NT2/D1 (cell line): ENCODE measurements at regions not wholly inside any gene's neighbourhood (a gene's known extent, or its start where the extent isn't known, plus 50 kb on each side); places are given as distances from the start of the nearest gene placed in this dataset.

Experiments used
- DNase-seq: peaks from one replicate; pipeline ENCODE4 v3.0.0-alpha.2; 2011; ENCODE audit warnings: low read depth, low spot score
- H3K27me3 ChIP-seq: 2 replicates; pipeline ENCODE4 v1.6.0; 2011; ENCODE audit warnings: mild to moderate bottlenecking; ENCODE audit not compliant: insufficient read length, insufficient read depth
- H3K36me3 ChIP-seq: 2 replicates; pipeline ENCODE4 v1.6.1; 2011; ENCODE audit warnings: mild to moderate bottlenecking, low read length, mixed read lengths; ENCODE audit not compliant: insufficient read depth, insufficient read length
- H3K4me1 ChIP-seq: 2 replicates; pipeline ENCODE4 v1.5.1; 2011; ENCODE audit not compliant: insufficient read depth, insufficient read length
- H3K4me3 ChIP-seq: 2 replicates; pipeline ENCODE4 v1.5.1; 2011; ENCODE audit warnings: low read depth; ENCODE audit not compliant: insufficient read length
- H3K9ac ChIP-seq: 2 replicates; pipeline ENCODE4 v1.6.0; 2011; ENCODE audit warnings: low read depth; ENCODE audit not compliant: insufficient read length
- H3K9me3 ChIP-seq: 2 replicates; pipeline ENCODE4 v1.5.1; 2011; ENCODE audit warnings: mild to moderate bottlenecking, low read length; ENCODE audit not compliant: insufficient read depth
- SUZ12 ChIP-seq: IDR thresholded peaks from 2 replicates; pipeline ENCODE4 v1.6.1; 2011; ENCODE audit not compliant: insufficient read length, insufficient read depth; ENCODE audit errors: extremely low read depth
- YY1 ChIP-seq: IDR thresholded peaks from 2 replicates; pipeline ENCODE4 v1.6.1; 2011; ENCODE audit not compliant: insufficient read length, insufficient read depth
- ZNF274 ChIP-seq: IDR thresholded peaks from 2 replicates; pipeline ENCODE4 v1.6.1; 2011; ENCODE audit warnings: mild to moderate bottlenecking, low read depth, low read length

DNA sequence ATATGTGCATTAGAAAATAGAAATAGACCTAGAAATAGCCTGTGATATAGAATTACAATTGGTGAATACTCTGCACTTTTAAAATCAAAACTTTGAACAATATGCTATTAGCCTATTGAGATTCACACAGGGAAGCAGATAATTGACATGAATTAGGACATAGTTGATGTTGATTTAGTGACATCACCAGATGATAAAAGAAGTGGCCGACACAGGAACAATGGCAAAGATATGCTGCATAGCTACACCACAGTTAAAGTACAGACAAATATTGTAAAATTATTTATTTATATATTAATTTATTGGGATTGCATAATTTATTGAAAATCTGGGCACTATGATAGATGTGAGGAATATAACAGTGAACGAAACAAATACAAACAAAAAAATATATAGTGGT, 261.5 kb upstream of the CCNH start:
- no peak overlapping the region for H3K4me3 ChIP-seq
- H3K27me3 ChIP-seq, result no peaks in the 10 kb centered on the region
- H3K9me3 ChIP-seq, result no peaks in the 10 kb centered on the region
- no peak for DNase-seq
- H3K9ac ChIP-seq, result no peak overlapping the region
- no peaks in the 10 kb centered on the region for H3K4me1 ChIP-seq
- TF ChIP-seq ZNF274, result no peak
- no peak for TF ChIP-seq SUZ12
- no peak for TF ChIP-seq YY1
- H3K36me3 ChIP-seq, result no peaks in the 10 kb centered on the region

DNA sequence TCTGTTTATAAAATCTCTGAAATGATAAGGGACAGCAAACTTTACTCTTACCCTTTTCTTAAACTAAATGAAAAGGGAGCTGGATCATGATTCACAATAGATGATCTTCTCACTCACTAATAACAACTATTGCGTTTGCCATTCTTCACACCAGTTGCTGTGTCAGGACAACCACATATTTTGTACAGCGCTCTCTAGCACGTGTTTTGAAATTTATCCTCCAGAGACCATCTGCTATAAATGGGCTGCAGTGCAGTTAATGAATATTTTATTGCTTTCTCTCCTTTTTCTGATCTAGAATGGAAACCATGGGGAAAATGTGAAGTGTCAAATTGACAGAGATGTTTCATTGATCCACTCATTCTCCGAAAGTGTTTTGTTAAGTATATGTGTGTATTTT, 258.4 kb upstream of the CCNH start:
- Histone ChIP-seq H3K36me3 (no peaks in the 10 kb centered on the region), H3K9me3 (no peaks in the 10 kb centered on the region), H3K4me1 (no peaks in the 10 kb centered on the region), H3K4me3 (no peak overlapping the region), H3K9ac (no peak overlapping the region), H3K27me3 (no peaks in the 10 kb centered on the region)
- DNase-seq, result no peak
- TF ChIP-seq SUZ12, result no peak
- TF ChIP-seq ZNF274, result no peak
- TF ChIP-seq YY1, result no peak

DNA sequence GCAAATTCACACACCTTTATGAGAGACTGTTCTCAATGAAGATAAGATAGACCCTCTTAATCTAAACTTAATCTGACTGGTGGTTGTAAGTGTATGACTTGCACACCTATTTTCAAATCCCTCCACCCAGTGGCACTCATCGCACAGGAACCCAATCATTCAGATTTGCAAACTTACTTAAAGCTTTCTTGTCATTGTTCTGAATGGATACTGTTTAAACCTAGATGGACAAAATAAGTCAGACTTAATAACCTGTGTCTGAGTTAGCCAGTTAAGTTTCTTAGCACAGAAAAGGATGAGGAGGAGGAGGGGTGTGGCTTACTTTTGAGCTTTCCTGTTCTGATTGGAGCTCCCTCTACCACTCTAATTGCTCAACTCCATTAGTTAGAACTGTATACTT, 252.4 kb upstream of the CCNH start:
- TF ChIP-seq SUZ12 (no peak), ZNF274 (no peak), YY1 (no peak)
- DNase-seq, result no peak
- no peaks in the 10 kb centered on the region for H3K9me3 ChIP-seq
- no peak overlapping the region for H3K4me3 ChIP-seq
- no peaks in the 10 kb centered on the region for H3K27me3 ChIP-seq
- no peaks in the 10 kb centered on the region for H3K4me1 ChIP-seq
- H3K9ac ChIP-seq, result no peak overlapping the region
- no peaks in the 10 kb centered on the region for H3K36me3 ChIP-seq

DNA sequence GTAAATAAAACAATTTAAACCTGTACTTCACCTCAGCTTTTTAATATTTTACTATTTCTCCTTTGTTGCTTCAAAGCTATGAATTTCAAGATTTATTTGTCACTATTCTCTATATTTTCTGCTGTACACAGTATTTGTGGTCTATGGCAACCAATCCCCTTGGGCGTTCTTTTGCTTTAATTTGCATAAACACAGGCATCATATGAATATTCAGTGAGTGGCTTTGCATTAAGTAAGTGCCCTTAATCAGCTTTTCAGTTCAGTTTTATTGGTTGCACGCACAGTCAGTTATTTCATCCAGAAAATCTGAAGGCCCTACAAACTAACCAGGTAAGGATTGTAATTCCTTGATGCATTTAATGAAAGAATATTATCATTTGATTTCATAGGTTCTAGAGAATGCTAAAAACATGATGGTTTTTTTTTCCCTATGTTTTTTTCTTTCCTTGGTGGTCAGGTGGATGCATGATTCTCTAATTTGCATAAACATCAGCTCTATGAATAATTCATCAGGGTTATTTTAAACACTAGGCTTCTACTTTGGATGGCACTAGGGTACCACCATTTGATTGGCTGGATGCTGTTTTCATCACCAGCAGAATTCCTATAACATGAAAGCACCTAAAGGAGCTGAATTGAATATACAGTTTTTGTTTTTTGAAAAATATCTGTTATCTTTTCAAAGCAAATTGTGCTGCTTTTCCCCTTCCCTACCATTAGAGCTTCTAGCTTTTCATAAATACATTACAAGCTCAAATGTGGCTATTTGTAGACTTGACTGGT, 249.2 kb upstream of the CCNH start:
- TF ChIP-seq YY1 (no peak), SUZ12 (no peak), ZNF274 (no peak)

DNA sequence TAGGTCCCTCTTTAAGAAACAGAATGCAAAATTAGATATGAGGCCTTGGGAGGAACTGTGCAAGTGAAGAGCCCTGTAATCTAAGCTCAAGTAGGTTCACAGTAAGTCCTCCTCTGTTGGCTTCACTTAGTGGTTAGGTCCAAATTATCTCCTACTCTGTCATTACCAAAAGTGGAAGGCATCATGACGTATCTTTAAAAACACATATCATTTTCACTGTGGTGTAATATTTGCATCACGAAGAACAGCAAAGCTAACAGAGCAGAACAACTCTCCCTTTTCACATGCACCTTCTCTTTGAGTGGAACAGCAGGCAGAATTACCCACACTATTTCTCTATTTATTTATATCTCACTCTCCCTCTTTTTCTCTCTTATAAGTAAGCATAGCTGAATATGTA, 240.5 kb upstream of the CCNH start:
- Histone ChIP-seq H3K4me3 (no peak overlapping the region), H3K4me1 (no peaks in the 10 kb centered on the region), H3K9ac (no peak overlapping the region), H3K36me3 (no peaks in the 10 kb centered on the region), H3K9me3 (no peaks in the 10 kb centered on the region), H3K27me3 (no peaks in the 10 kb centered on the region)
- no peak for DNase-seq
- no peak for TF ChIP-seq YY1
- TF ChIP-seq SUZ12, result no peak
- TF ChIP-seq ZNF274, result no peak

More for the DNA sequence above, 249.2 kb upstream of the CCNH start:
- no peak overlapping the region for H3K4me3 ChIP-seq
- no peaks in the 10 kb centered on the region for H3K4me1 ChIP-seq
- H3K27me3 ChIP-seq, result no peaks in the 10 kb centered on the region
- no peaks in the 10 kb centered on the region for H3K36me3 ChIP-seq
- no peak for DNase-seq
- no peak overlapping the region for H3K9ac ChIP-seq
- no peaks in the 10 kb centered on the region for H3K9me3 ChIP-seq

DNA sequence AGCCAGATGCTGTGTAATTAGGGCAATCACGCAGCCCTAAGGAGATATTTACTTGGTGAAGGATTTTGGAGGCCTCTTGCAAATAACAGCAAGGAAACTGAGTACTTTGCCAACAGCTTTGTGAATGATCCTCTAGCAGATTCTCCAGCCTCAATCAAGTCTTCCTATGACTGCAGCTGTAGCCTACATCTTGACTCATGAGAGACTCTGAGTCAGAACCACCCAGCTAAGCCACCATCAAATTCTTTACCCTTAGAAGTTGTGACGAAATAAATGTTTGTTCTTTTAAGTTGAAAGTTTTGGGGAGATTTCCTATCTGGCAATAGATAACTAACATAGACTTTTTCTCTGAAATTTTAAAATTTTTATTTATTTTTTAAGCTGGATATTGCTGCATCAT, 237.6 kb upstream of the CCNH start:
- TF ChIP-seq ZNF274 (no peak), YY1 (no peak), SUZ12 (no peak)
- H3K4me3 ChIP-seq, result no peak overlapping the region
- DNase-seq, result no peak
- no peak overlapping the region for H3K9ac ChIP-seq
- no peaks in the 10 kb centered on the region for H3K27me3 ChIP-seq
- H3K9me3 ChIP-seq, result no peaks in the 10 kb centered on the region
- H3K4me1 ChIP-seq, result no peaks in the 10 kb centered on the region
- H3K36me3 ChIP-seq, result no peaks in the 10 kb centered on the region

DNA sequence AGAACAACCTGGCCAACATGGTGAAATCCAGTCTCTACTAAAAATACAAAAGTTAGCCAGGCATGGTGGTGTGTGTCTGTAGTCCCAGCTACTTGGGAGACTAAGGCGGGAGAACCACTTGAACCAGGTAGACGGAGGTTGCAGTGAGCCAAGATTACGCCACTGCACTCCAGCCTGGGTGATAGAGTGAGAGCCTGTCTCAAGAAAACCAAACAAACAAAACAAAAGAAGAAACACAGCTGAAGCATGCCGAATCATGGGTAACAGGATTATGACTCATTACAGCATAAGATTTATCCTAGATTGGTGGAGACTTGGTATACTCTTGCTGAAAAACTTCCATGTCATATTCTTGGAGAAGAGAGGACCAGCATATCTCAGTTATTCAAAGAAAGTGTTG, 236.7 kb upstream of the CCNH start:
- no peak for DNase-seq
- TF ChIP-seq YY1 (no peak), ZNF274 (no peak), SUZ12 (no peak)
- H3K9me3 ChIP-seq, result no peaks in the 10 kb centered on the region
- no peak overlapping the region for H3K4me3 ChIP-seq
- H3K9ac ChIP-seq, result no peak overlapping the region
- H3K36me3 ChIP-seq, result no peaks in the 10 kb centered on the region
- H3K4me1 ChIP-seq, result no peaks in the 10 kb centered on the region
- H3K27me3 ChIP-seq, result no peaks in the 10 kb centered on the region

DNA sequence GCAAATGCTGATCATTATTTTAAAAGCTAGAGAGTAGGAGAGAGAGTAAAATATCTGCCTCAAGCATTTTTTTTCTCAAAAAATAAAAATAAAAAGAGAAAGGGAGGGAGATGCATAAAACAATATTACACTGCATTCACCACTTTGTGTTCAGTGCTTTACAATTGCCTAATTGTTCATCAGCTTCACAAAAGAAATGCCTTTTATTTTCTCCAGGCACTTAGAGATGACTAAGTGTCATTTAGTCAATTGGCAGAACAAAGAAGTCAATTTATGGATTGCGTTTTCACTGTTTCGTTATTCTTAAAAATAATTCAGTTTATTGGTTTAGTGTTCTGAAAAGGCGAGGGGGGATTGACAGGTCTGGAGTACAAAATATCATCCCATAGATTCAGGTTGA, 232.5 kb upstream of the CCNH start:
- TF ChIP-seq ZNF274, result no peak
- no peak for TF ChIP-seq YY1
- TF ChIP-seq SUZ12, result no peak
- no peak for DNase-seq
- no peaks in the 10 kb centered on the region for H3K36me3 ChIP-seq
- H3K9me3 ChIP-seq, result no peaks in the 10 kb centered on the region
- H3K9ac ChIP-seq, result no peak overlapping the region
- H3K4me3 ChIP-seq, result no peak overlapping the region
- peaks cover 2% of the 10 kb centered on the region for H3K4me1 ChIP-seq
- no peaks in the 10 kb centered on the region for H3K27me3 ChIP-seq
